Parathyroid adenoma (tissue), 2 donors: ENCODE measurements at regions not wholly inside any gene's neighbourhood (a gene's known extent, or its start where the extent isn't known, plus 50 kb on each side); places are given as distances from the start of the nearest gene placed in this dataset.
"Not testable (repeated sequence)": the region's sequence is repeated elsewhere in the genome, so short reads cannot be mapped to it uniquely, and the experiment has no call there.

Experiments
- H2AFZ ChIP-seq: fragments of 300-600 bp; sonication (generic); one replicate; pipeline ENCODE4 v1.7.0; 2017; ENCODE audit warnings: antibody characterized with exemption, mild to moderate bottlenecking
- H3K27ac ChIP-seq: fragments of 300-600 bp; sonication (generic); one replicate; pipeline ENCODE4 v1.7.0; 2017
- H3K27me3 ChIP-seq: fragments of 300-600 bp; sonication (generic); one replicate; pipeline ENCODE4 v1.7.0; 2017; ENCODE audit warnings: low read length; ENCODE audit not compliant: control insufficient read depth, insufficient read depth
- H3K36me3 ChIP-seq: fragments of 300-600 bp; sonication (generic); one replicate; pipeline ENCODE4 v1.7.0; 2017; ENCODE audit warnings: low read length; ENCODE audit not compliant: control insufficient read depth, insufficient read depth
- H3K4me1 ChIP-seq: fragments of 300-600 bp; sonication (generic); one replicate; pipeline ENCODE4 v1.7.0; 2017; ENCODE audit warnings: control low read depth
- H3K4me2 ChIP-seq: fragments of 300-600 bp; sonication (generic); one replicate; pipeline ENCODE4 v1.7.0; 2017; ENCODE audit warnings: low read length
- H3K4me3 ChIP-seq: fragments of 300-600 bp; sonication (generic); one replicate; pipeline ENCODE4 v1.7.0; 2017; ENCODE audit warnings: low read depth, low read length
- H3K79me2 ChIP-seq: fragments of 300-600 bp; sonication (generic); one replicate; pipeline ENCODE4 v1.7.0; 2017; ENCODE audit warnings: control low read depth
- H3K9ac ChIP-seq: fragments of 300-600 bp; sonication (generic); one replicate; pipeline ENCODE4 v1.7.0; 2017; ENCODE audit warnings: mild to moderate bottlenecking
- H3K9me3 ChIP-seq: fragments of 300-600 bp; sonication (generic); one replicate; pipeline ENCODE4 v1.7.0; 2017; ENCODE audit warnings: low read length; ENCODE audit not compliant: control insufficient read depth
- TF ChIP-seq, protein P1 (sequence below): fragments of 300-600 bp; sonication (generic); IDR thresholded peaks from one replicate; pipeline ENCODE4 v1.7.0; 2017; ENCODE audit warnings: antibody characterized with exemption, mild to moderate bottlenecking
- donor health status: primary hyperparathyroidism.

GRCh38 chr5:32909207-32909606 is 198.1 kb downstream of the NPR3 start:
- Histone ChIP-seq H3K9me3 (no peaks in the 10 kb centered on the region), H3K36me3 (no peaks in the 10 kb centered on the region), H3K9ac (no peak overlapping the region), H2AFZ (no peak overlapping the region), H3K4me3 (no peak overlapping the region), H3K27ac (no peak overlapping the region), H3K79me2 (no peaks in the 10 kb centered on the region), H3K27me3 (no peaks in the 10 kb centered on the region), H3K4me1 (no peaks in the 10 kb centered on the region), H3K4me2 (no peak overlapping the region)
- TF ChIP-seq, protein P1, sequence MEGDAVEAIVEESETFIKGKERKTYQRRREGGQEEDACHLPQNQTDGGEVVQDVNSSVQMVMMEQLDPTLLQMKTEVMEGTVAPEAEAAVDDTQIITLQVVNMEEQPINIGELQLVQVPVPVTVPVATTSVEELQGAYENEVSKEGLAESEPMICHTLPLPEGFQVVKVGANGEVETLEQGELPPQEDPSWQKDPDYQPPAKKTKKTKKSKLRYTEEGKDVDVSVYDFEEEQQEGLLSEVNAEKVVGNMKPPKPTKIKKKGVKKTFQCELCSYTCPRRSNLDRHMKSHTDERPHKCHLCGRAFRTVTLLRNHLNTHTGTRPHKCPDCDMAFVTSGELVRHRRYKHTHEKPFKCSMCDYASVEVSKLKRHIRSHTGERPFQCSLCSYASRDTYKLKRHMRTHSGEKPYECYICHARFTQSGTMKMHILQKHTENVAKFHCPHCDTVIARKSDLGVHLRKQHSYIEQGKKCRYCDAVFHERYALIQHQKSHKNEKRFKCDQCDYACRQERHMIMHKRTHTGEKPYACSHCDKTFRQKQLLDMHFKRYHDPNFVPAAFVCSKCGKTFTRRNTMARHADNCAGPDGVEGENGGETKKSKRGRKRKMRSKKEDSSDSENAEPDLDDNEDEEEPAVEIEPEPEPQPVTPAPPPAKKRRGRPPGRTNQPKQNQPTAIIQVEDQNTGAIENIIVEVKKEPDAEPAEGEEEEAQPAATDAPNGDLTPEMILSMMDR, result no peak

DNA sequence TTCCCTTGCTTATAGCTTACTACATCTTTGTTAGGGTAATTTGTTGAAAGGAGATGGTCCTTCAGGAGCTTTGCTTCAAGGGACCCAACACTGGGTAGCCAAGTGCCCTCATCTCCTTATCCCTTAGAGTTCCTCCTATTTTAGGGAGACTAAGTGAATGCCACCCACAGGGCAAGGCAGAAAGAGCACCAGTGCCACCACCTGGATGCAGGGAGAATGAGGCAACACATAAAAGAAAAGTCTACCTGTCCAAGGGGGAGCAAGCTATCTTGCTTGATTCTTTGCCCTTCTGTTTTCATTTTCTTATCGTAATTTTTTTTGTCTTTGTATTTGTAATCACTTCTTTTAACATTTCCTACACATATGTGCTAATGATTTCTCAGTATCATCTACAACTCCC is 205.5 kb downstream of the NPR3 start:
- H3K79me2 ChIP-seq, result no peaks in the 10 kb centered on the region

GRCh38 chr5:32928761-32929160 is 217.6 kb downstream of the NPR3 start:
- H3K9me3 ChIP-seq, result no peaks in the 10 kb centered on the region
- no peak overlapping the region for H3K27ac ChIP-seq
- no peak overlapping the region for H3K9ac ChIP-seq
- TF ChIP-seq, protein P1, result no peak
- no peaks in the 10 kb centered on the region for H3K27me3 ChIP-seq
- no peaks in the 10 kb centered on the region for H3K79me2 ChIP-seq
- no peak overlapping the region for H2AFZ ChIP-seq
- no peaks in the 10 kb centered on the region for H3K36me3 ChIP-seq
- H3K4me1 ChIP-seq, result no peaks in the 10 kb centered on the region
- no peak overlapping the region for H3K4me2 ChIP-seq
- no peak overlapping the region for H3K4me3 ChIP-seq

More for the DNA sequence above, 205.5 kb downstream of the NPR3 start:
- TF ChIP-seq, protein P1, result no peak
- H2AFZ ChIP-seq, result no peak overlapping the region
- H3K36me3 ChIP-seq, result no peaks in the 10 kb centered on the region
- H3K9ac ChIP-seq, result no peak overlapping the region
- no peak overlapping the region for H3K27ac ChIP-seq
- H3K27me3 ChIP-seq, result no peaks in the 10 kb centered on the region
- H3K4me3 ChIP-seq, result no peak overlapping the region
- H3K4me2 ChIP-seq, result no peak overlapping the region
- H3K9me3 ChIP-seq, result no peaks in the 10 kb centered on the region
- no peaks in the 10 kb centered on the region for H3K4me1 ChIP-seq

- not testable (repeated sequence) for H3K36me3 ChIP-seq, H3K9ac ChIP-seq
These were observed 220.3 kb downstream of the NPR3 start for GRCh38 chr5:32931438-32931837.

GRCh38 chr5:32932241-32932935 is 221.3 kb downstream of the NPR3 start:
- Histone ChIP-seq H3K4me1 (no peaks in the 10 kb centered on the region), H3K79me2 (no peaks in the 10 kb centered on the region), H3K9me3 (no peaks in the 10 kb centered on the region), H2AFZ (no peak overlapping the region), H3K9ac (no peak overlapping the region), H3K36me3 (no peaks in the 10 kb centered on the region), H3K27me3 (no peaks in the 10 kb centered on the region), H3K27ac (no peak overlapping the region), H3K4me3 (no peak overlapping the region), H3K4me2 (no peak overlapping the region)
- TF ChIP-seq, protein P1, result no peak

More at GRCh38 chr5:32931438-32931837, 220.3 kb downstream of the NPR3 start:
- not testable (repeated sequence) for H3K4me2 ChIP-seq, H3K4me1 ChIP-seq, H3K27me3 ChIP-seq, H3K9me3 ChIP-seq, H3K27ac ChIP-seq, H3K4me3 ChIP-seq, H2AFZ ChIP-seq, H3K79me2 ChIP-seq
